T47D (cell line): ENCODE measurements at regions not wholly inside any gene's neighbourhood (a gene's known extent, or its start where the extent isn't known, plus 50 kb on each side); places are given as distances from the start of the nearest gene placed in this dataset.

Source experiments
- DNase-seq, 2 experiments: peaks; one replicate each; pipeline versions ENCODE4 v3.0.0 to v3.0.0-alpha.2; 2011 to 2012; ENCODE audit warnings: low read depth in 1 of 2, low spot score in 1 of 2
- JUND ChIP-seq: IDR thresholded peaks from 2 replicates; pipeline ENCODE4 v1.6.1; 2012; ENCODE audit warnings: low read depth
- in situ Hi-C: cut with HindIII; loops from 2 replicates; pipeline ENCODE4 v1.10.0; 2016; ENCODE audit warnings: low sequenced_read_pairs, low pct_unique_long_range_greater_than_20kb

DNA sequence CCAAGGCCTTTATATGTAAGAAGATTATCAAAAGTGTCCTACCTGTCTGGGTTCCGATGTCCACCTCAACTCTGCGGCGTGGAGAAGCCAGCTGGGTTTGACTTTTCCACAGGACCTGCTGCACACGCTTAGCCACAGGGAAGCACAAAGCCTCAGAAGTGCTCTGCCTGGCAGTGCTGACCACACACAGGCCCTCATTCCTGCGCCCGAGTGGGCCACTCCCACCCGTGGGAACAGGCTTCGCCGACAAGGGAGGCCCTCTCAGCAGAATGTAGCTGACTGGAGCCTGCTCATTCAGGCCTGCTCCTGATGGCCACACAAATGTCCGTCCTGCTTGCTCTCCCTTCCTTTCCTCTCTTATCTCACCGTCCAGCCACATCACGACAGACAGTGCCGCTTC, 221.4 kb upstream of the LRRN1 start:
- no peak for DNase-seq
- no peak for TF ChIP-seq JUND
- in situ Hi-C loops, result no loop called here

DNA sequence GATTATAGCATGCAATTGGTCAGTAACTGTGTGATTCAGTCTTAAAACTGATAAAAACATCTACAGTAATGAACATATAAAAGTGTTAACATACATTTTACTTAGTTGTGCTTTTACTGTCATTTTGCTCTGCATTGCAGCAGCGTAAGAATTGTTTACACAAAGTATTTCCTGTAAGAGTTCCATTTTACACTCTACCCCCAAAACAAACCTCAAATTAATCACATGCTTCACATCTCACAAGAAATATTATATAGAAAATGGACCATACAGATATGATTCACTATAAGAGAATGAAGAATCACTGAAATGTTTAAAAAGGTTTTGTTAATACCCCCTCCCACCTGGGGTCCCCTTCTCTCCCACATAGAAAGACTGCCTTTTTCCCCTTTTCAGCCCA, 225.9 kb upstream of the LRRN1 start:
- TF ChIP-seq JUND, result no peak
- in situ Hi-C loops, result no loop called here
- no peak for DNase-seq

DNA sequence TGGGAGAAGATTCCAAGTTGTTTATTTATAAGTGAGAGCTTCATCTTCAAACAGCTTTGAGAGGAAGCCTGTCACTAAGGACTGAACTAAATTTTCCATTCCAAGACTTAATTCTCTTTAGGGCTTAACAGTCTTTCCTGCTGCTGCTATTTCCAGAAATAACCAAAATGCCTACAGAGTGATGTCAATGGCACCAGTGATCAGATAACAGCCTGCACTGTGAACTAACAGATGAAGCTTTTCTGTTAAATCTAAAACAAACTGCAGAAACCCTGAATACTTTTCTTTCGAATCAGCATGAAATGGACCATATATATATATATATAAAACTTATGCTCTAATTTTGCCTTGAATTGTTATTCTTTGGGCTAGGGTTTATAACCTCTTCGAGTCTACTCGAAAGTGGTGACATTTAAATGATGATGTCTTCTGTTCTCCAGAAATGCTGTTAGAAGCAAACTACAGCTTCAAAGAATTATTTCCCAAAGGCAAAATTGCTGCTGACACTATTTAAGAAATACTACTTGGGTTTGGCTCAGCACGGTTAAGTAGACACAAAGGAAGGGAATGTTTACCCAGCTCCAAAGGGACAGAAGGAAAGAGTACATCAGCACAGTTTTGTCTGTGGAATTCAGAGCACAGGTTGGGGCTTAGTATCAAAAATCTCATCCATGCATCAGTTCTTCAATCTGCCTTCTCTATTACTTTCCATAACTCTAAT, 238.5 kb upstream of the LRRN1 start:
- DNase-seq, result no peak
- in situ Hi-C loops, result no loop called here
- no peak for TF ChIP-seq JUND

DNA sequence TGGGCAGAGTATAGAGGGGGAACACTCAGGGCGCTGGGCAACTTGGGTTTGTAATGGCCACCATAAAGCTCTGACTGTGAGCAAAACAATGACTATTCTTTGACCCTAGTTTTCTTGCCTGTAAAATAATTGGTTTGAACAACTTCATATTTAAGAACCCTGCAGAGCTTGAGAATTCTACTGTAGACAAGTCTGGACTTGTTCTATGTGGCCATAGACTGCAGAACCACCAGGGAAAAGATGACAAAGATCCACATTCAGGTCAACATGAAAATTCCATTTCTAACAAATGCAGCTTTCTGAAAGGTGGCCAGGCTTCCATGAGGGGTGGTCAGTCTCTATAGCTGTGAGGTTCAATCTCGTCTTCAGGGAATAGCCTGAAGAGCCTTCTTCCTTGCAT, 239.4 kb upstream of the LRRN1 start:
- TF ChIP-seq JUND, result no peak
- DNase-seq, result no peak
- in situ Hi-C loops, result no loop called here

DNA sequence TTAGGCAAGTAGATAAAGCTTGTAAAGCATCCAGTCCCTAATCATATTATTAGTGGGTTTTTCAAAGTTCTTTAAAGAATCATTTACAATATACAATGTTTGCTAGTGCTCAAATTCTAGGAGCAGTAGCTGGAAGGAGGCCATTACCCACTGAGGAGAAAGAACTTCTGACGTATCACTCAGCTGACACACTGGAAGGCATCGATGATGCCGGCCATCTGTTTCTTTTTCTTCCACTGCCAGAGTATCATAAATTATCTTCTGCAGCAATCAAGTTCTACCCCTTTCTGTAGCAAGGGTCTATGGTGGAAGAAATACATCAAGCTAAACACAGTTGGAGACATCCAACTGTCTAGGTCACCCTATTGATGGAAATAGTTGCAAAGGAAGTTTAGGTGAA, 243.2 kb upstream of the LRRN1 start:
- no peak for TF ChIP-seq JUND
- DNase-seq, result no peak
- in situ Hi-C loops, result no loop called here

DNA sequence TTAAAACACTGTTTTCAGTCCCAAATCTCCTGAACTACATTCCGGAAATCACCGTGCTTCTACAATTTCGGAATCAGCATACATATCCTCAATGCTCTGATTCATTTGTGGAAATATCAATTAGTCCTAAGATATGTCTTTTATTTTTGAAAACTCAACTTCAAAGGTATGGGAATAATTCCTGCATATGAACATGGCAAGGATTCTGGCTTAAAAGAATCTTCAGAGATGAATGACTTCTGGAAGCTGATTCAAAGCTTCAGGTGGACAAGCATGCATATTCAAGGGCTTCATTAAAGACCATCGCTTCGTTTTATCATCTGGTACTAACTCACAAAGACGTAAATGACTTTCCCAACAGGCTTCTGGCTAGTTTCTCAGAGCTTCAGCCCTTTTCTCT, 246.0 kb upstream of the LRRN1 start:
- no peak for DNase-seq
- no peak for TF ChIP-seq JUND
- in situ Hi-C loops, result no loop called here

DNA sequence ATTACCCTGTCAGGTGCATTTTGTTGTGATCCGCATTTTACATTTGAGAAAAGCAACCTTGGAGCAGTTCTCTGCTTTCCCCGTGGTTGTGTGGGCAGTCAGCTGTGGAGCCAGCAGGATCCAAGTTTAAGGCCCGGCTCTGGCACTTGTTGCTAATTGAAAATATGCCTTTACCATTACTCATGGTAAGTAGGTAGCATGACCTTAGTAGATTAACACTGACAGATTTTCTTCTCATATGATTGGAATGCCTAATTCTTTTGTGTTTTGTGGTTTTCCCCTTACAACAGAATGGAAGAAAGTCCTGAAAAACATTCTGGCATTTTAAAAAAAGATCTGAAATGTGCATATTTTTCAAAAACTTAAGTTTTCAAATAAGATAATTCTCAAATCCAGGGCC, 246.5 kb upstream of the LRRN1 start:
- TF ChIP-seq JUND, result no peak
- DNase-seq, result no peak
- in situ Hi-C loops, result no loop called here

DNA sequence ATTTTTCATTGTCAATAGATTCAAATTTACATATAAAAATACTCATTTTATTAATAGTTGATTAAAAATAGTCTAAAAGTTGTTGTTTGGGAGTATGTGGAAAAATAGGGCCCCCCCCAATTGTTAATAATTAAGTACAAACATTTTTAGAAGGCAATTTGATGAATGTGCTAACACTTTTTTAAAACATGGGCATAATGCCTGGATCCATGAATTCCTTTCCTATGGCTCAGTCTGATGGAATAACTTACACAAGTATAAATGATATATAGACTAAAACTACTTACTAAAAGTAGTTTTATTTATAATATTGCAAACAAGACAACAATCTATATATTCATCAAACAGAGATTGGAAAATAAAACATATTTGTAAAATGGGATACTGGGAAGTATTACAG, 247.2 kb upstream of the LRRN1 start:
- no peak for DNase-seq
- in situ Hi-C loops, result no loop called here
- no peak for TF ChIP-seq JUND

DNA sequence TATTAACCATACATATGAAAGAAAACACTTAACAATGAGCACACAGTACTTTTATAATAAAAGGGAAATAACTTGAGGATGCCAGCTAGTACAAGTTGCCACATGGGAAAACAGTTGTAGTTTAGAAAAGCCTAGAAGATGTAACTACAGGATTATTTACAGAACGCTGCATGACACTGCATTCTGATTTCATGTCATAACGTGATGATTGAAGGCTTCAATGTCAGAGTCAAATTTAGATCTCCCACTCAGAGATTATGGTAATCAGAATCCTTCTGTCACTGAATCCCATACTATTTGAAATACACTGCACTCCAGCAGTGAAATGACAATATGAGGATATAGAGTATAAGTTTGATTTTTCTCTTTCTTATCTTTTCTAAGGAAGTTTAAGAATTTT, 253.9 kb upstream of the LRRN1 start:
- DNase-seq, result no peak
- in situ Hi-C loops, result no loop called here
- no peak for TF ChIP-seq JUND

DNA sequence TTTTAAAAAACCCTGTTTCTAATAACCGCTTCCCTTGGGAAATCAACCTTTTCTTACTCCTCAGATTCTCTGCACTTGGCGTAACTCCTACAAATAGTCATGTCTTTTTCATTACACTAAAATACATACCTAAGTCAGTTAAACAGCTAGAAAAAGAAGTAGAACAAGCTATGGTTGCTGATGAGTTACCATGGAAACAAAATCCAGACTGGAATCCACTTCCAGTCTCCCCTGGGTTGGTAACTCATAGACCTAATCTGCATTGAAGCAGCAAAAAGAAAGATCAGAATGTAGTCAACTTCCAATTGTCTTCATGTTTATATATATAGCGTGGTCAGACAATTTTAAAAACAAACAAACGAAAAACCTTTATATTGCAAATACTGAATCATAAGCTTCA, 260.8 kb upstream of the LRRN1 start:
- TF ChIP-seq JUND, result no peak
- DNase-seq, result no peak
- in situ Hi-C loops, result no loop called here

DNA sequence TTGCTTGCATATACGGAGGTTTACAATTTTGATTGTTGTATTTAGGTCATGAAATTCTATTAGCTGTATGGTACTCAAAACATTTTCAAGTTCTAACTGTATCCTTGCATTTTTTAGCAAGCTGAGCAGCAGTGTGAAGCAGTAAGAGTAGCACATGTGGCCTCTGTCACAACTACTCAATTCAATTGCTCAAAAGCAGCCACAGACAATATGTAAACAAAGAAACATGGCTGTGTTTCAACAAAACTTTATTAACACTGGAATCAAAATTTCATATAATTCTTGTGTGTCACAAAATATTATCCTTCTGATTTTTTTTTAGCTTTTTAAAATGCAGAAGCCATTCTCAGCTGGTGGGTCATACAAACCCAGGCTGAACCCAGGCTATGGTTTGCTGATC, 266.7 kb upstream of the LRRN1 start:
- in situ Hi-C loops, result no loop called here
- no peak for TF ChIP-seq JUND
- no peak for DNase-seq

DNA sequence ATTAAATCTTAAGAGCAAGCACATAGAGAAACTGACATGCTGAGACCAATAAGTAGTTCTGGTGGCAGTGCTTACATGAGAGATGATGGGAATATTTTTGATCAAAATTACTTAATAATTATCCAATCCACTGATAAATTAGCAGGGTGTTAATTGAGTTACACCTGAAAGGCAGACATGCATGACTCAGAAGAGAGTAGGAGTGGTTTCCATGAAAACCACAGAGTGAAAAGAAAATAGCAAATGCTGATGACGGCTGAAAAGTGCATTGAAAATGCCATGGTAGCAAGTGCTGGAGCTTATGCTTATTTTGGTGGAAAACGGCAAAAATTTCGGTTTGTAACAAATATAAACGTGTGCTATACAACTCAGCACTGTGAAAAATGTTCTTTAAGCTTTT, 267.8 kb upstream of the LRRN1 start:
- in situ Hi-C loops, result no loop called here
- TF ChIP-seq JUND, result no peak
- no peak for DNase-seq

DNA sequence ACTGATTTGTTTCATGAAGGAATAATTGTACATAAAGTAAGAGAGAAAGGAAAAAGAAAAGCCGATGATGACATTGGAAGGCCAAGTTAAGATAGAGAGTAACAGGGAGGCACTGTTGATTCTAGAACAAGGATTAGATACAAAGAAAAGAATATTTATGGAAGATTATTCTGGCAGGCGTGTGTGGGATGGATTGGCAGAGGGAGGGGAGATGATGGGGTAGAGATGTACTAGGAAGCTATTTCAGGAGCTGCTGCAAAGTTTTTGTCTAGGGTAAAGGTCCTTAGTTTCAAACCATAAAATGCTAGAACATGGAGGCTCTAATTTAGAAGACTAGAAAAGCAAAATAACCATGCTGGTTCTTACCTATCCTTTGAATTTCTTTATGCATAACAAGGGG, 280.0 kb upstream of the LRRN1 start:
- no peak for TF ChIP-seq JUND
- in situ Hi-C loops, result no loop called here
- DNase-seq, result no peak

DNA sequence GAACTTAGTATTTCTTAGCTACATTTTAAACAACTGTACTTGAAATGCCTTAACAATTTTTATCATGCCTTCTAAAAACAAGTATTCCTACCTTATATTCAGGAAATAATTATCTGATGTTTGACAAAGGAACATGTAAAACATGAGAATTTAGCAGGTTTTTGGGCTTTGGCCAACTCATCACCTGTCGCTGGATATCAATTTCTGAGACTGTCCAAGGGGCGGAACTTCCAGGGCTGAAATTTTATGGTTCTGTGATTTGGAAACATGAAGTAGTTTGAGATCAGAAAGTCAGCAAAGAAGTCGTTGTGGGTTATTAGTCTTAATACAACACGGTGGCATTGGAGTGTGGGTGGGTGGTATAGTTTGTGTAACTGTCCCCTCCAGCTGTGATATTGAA, 282.2 kb upstream of the LRRN1 start:
- in situ Hi-C loops, result no loop called here
- DNase-seq, result no peak
- no peak for TF ChIP-seq JUND
